ENCODE measurements at regions not wholly inside any gene's neighbourhood (a gene's known extent, or its start where the extent isn't known, plus 50 kb on each side); places are given as distances from the start of the nearest gene placed in this dataset.

DNA sequence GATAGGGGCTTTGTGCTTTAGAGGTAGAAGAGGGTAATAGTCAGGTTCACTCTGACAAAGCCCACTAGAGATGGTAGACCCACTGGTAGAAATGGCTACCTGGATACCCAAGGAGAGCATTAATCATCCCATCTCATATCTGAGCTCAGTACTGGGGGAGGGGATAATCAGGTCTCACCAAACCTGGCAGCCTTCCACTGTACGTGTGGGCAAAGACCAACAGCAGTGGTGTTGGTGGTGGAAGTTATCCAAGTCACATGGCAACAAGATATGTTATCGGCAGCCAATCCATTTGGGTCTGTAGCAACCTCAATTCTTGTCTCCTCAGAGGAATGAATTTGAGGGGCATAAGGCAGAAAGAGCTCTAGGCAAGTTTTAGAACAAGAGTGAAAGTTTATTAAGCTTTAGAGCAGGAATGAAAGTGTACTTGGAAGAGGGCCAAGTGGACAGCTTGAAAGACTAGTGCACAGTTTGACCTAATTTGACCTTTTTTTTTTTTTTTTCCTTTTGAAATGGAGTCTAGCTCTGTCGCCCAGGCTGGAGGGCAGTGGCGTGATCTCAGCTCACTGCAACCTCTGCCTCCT, 67.0 kb upstream of the CXCL13 start:
- no peak for DNase-seq
